H9 (cell line): ENCODE measurements at regions not wholly inside any gene's neighbourhood (a gene's known extent, or its start where the extent isn't known, plus 50 kb on each side); places are given as distances from the start of the nearest gene placed in this dataset.

Experiments used
- DNase-seq: peaks from one replicate; pipeline ENCODE4 v3.0.0-alpha.2; 2017
- H2AFZ ChIP-seq: one replicate; pipeline ENCODE4 v1.6.1; 2013; ENCODE audit warnings: mild to moderate bottlenecking, low read length, control low read depth, moderate library complexity
- H2AK5ac ChIP-seq: 2 replicates; pipeline ENCODE4 v1.6.1; 2013; ENCODE audit warnings: low read length, control low read depth, mixed read lengths; ENCODE audit not compliant: insufficient read length
- H2BK120ac ChIP-seq: one replicate; pipeline ENCODE4 v1.6.1; 2013; ENCODE audit warnings: low read depth, mild to moderate bottlenecking, low read length, control low read depth, inconsistent platforms; ENCODE audit not compliant: poor library complexity, severe bottlenecking
- H2BK12ac ChIP-seq: 2 replicates; pipeline ENCODE4 v1.6.1; 2013; ENCODE audit warnings: low read length, control low read depth, mixed read lengths, low read depth; ENCODE audit not compliant: insufficient read length
- H2BK15ac ChIP-seq: 2 replicates; pipeline ENCODE4 v1.6.1; 2013; ENCODE audit warnings: low read depth, low read length, control low read depth
- H2BK20ac ChIP-seq: one replicate; pipeline ENCODE4 v1.6.1; 2013; ENCODE audit warnings: low read depth, mild to moderate bottlenecking, low read length, control low read depth, inconsistent platforms; ENCODE audit not compliant: poor library complexity, severe bottlenecking
- H2BK5ac ChIP-seq: 2 replicates; pipeline ENCODE4 v1.6.1; 2013; ENCODE audit warnings: low read length, control low read depth, mixed read lengths; ENCODE audit not compliant: insufficient read length
- H3K14ac ChIP-seq: 2 replicates; pipeline ENCODE4 v1.6.1; 2013; ENCODE audit warnings: low read length, control low read depth; ENCODE audit not compliant: insufficient read depth
- H3K18ac ChIP-seq: 2 replicates; pipeline ENCODE4 v1.6.1; 2013; ENCODE audit warnings: low read depth, mild to moderate bottlenecking, mixed read lengths, low read length, control low read depth; ENCODE audit not compliant: insufficient read length
- H3K23ac ChIP-seq: 2 replicates; pipeline ENCODE4 v1.6.1; 2013; ENCODE audit warnings: low read length, control low read depth, mixed read lengths, low read depth; ENCODE audit not compliant: insufficient read length
- H3K23me2 ChIP-seq: 2 replicates; pipeline ENCODE4 v1.6.1; 2013; ENCODE audit warnings: low read depth, mild to moderate bottlenecking, mixed read lengths, low read length, control low read depth; ENCODE audit not compliant: insufficient read length, poor library complexity, severe bottlenecking
- H3K27ac ChIP-seq: 2 replicates; pipeline ENCODE4 v1.5.1; 2013; ENCODE audit warnings: low read length, control low read depth, mixed read lengths, low read depth; ENCODE audit not compliant: insufficient read length
- H3K27me3 ChIP-seq: 2 replicates; pipeline ENCODE4 v1.6.1; 2013; ENCODE audit warnings: low read length, control low read depth, inconsistent platforms; ENCODE audit not compliant: insufficient read depth
- H3K4ac ChIP-seq: 2 replicates; pipeline ENCODE4 v1.6.1; 2013; ENCODE audit warnings: low read depth, mild to moderate bottlenecking, control low read depth, inconsistent platforms, low read length, moderate library complexity
- H3K4me1 ChIP-seq: 2 replicates; pipeline ENCODE4 v1.6.1; 2013; ENCODE audit warnings: low read length, control low read depth, inconsistent platforms; ENCODE audit not compliant: insufficient read depth
- H3K4me2 ChIP-seq: 2 replicates; pipeline ENCODE4 v1.6.1; 2013; ENCODE audit warnings: low read length, control low read depth, mixed read lengths; ENCODE audit not compliant: insufficient read length, insufficient read depth
- H3K56ac ChIP-seq: 2 replicates; pipeline ENCODE4 v1.6.1; 2013; ENCODE audit warnings: low read depth, mild to moderate bottlenecking, mixed read lengths, low read length, control low read depth; ENCODE audit not compliant: insufficient read length
- H3K79me1 ChIP-seq: 2 replicates; pipeline ENCODE4 v1.6.1; 2013; ENCODE audit warnings: low read depth, mild to moderate bottlenecking, moderate library complexity, low read length, control low read depth, inconsistent platforms; ENCODE audit not compliant: insufficient read depth, poor library complexity, severe bottlenecking
- H3K79me2 ChIP-seq: 2 replicates; pipeline ENCODE4 v1.6.1; 2013; ENCODE audit warnings: low read length, control low read depth, inconsistent platforms; ENCODE audit not compliant: insufficient read depth
- H3K9ac ChIP-seq: 2 replicates; pipeline ENCODE4 v1.6.1; 2013; ENCODE audit warnings: low read length, control low read depth, mixed read lengths; ENCODE audit not compliant: insufficient read length; ENCODE audit errors: extremely low read depth
- H3K9me3 ChIP-seq: one replicate; pipeline ENCODE4 v1.6.1; 2013; ENCODE audit warnings: low read depth, low read length, inconsistent platforms; ENCODE audit not compliant: control insufficient read depth
- H3T11ph ChIP-seq: one replicate; pipeline ENCODE4 v1.6.1; 2013; ENCODE audit warnings: mild to moderate bottlenecking, low read length, control low read depth, inconsistent platforms
- H4K20me1 ChIP-seq: one replicate; pipeline ENCODE4 v1.6.1; 2013; ENCODE audit not compliant: control insufficient read depth, insufficient read length, insufficient read depth
- H4K5ac ChIP-seq: 2 replicates; pipeline ENCODE4 v1.6.1; 2013; ENCODE audit warnings: low read depth, mild to moderate bottlenecking, mixed read lengths, low read length, control low read depth; ENCODE audit not compliant: insufficient read length
- H4K8ac ChIP-seq: replicated peaks from 2 replicates; pipeline ENCODE4 v1.6.1; 2013; ENCODE audit warnings: low read length, control low read depth, mixed read lengths, low read depth; ENCODE audit not compliant: insufficient read length
- H4K91ac ChIP-seq: 2 replicates; pipeline ENCODE4 v1.6.1; 2013; ENCODE audit warnings: low read depth, mild to moderate bottlenecking, moderate library complexity, mixed read lengths, low read length, control low read depth; ENCODE audit not compliant: insufficient read length
- H3K27ac Mint-ChIP-seq, 3 experiments: 2 replicates in 2 of 3; 3 replicates in 1 of 3; pipeline ENCODE4 v1.8.0; 2020 to 2021; ENCODE audit warnings: mixed read lengths in 3 of 3, mild to moderate bottlenecking in 1 of 3, moderate library complexity in 1 of 3
- H3K27me3 Mint-ChIP-seq: 2 replicates; pipeline ENCODE4 v1.8.0; 2021; ENCODE audit warnings: low read depth, mild to moderate bottlenecking, moderate library complexity, mixed read lengths
- H3K36me3 Mint-ChIP-seq, 3 experiments: 2 replicates in 2 of 3; 3 replicates in 1 of 3; pipeline ENCODE4 v1.8.0; 2020 to 2021; ENCODE audit warnings: low read depth in 3 of 3, mixed read lengths in 3 of 3; ENCODE audit not compliant: insufficient read depth in 1 of 3
- H3K4me1 Mint-ChIP-seq, 2 experiments: 2 replicates each; pipeline ENCODE4 v1.8.0; 2020; ENCODE audit warnings: mixed read lengths in 2 of 2
- H3K4me3 Mint-ChIP-seq, 2 experiments: 2 replicates in 1 of 2; 3 replicates in 1 of 2; pipeline ENCODE4 v1.8.0; 2020 to 2021; ENCODE audit warnings: mild to moderate bottlenecking in 2 of 2, mixed read lengths in 2 of 2, moderate library complexity in 1 of 2
- H3K9me3 Mint-ChIP-seq, 2 experiments: 2 replicates in 1 of 2; 3 replicates in 1 of 2; pipeline ENCODE4 v1.8.0; 2020; ENCODE audit warnings: mild to moderate bottlenecking in 2 of 2, mixed read lengths in 2 of 2, moderate library complexity in 1 of 2
- CTCF ChIP-seq: fragments of 200-600 bp; sonication (generic); conservative IDR thresholded peaks from 3 replicates; pipeline ENCODE4 v1.8.0; 2021; ENCODE audit warnings: antibody characterized with exemption, mild to moderate bottlenecking
- WGBS: extraction: QIAGEN DNeasy Blood & Tissue Kit; methylation state at CpG from one replicate; pipeline ENCODE4 v1.1.7; 2013; ENCODE audit warnings: missing lambda C conversion rate, low lambda C conversion rate, mixed read lengths; ENCODE audit not compliant: insufficient read length; ENCODE audit errors: extremely low coverage; 5-methylcytosine and 5-hydroxymethylcytosine counted together

- no peak overlapping the region for H2AK5ac ChIP-seq
- H3K9ac ChIP-seq = no peak overlapping the region
- H3K14ac ChIP-seq = peak overlapping the region; percentile 5; the same call in 1 of the 2 replicates
- Mint-ChIP-seq H3K36me3 (peaks cover 0 to 4% (median 0%) of the 10 kb centered on the region in 3 experiments; a peak in 1 of 7 replicates), H3K27ac (no peak overlapping the region), H3K4me3 (no peak overlapping the region), H3K4me1 (peaks cover 5 to 9% of the 10 kb centered on the region in 2 experiments; a peak in 2 of 4 replicates), H3K9me3 (peaks cover 0 to 2% of the 10 kb centered on the region in 2 experiments; a peak in 1 of 5 replicates), H3K27me3 (no peaks in the 10 kb centered on the region)
- no peak overlapping the region for H2BK5ac ChIP-seq
- no peak overlapping the region for H3K27ac ChIP-seq
- H3K27me3 ChIP-seq = no peaks in the 10 kb centered on the region
- H4K20me1 ChIP-seq = no peaks in the 10 kb centered on the region
- no peak overlapping the region for H3K4me2 ChIP-seq
- no peak for TF ChIP-seq CTCF
- H3K9me3 ChIP-seq = no peaks in the 10 kb centered on the region
- no CpG with 5 or more reads among the region's 2 CpGs for WGBS
- H3K56ac ChIP-seq = no peak overlapping the region
- H3T11ph ChIP-seq = no peak overlapping the region
- no peak overlapping the region for H3K18ac ChIP-seq
- H2AFZ ChIP-seq = no peak overlapping the region
- H2BK120ac ChIP-seq = no peak overlapping the region
- DNase-seq = no peak
- H2BK20ac ChIP-seq = no peak overlapping the region
- no peak overlapping the region for H2BK12ac ChIP-seq
- no peak overlapping the region for H3K23ac ChIP-seq
- H3K79me2 ChIP-seq = no peaks in the 10 kb centered on the region
- H4K91ac ChIP-seq = no peak overlapping the region
- H2BK15ac ChIP-seq = no peak overlapping the region
- no peak overlapping the region for H4K5ac ChIP-seq
- H3K4ac ChIP-seq = no peak overlapping the region
- no peaks in the 10 kb centered on the region for H3K23me2 ChIP-seq
- no peaks in the 10 kb centered on the region for H3K4me1 ChIP-seq
- no peaks in the 10 kb centered on the region for H3K79me1 ChIP-seq
- no peak overlapping the region for H4K8ac ChIP-seq
These were observed 712.9 kb downstream of the NUP35 start for GRCh38 chr2:183837157-183837556.
